Activated CD4-positive, alpha-beta T cell treated with anti-CD3 and anti-CD28 coated beads, Interleukin-2, amount 10 ng/mL, durations not matched to agents 7 days and 5 days (primary cell): ENCODE measurements at regions not wholly inside any gene's neighbourhood (a gene's known extent, or its start where the extent isn't known, plus 50 kb on each side); places are given as distances from the start of the nearest gene placed in this dataset.

Experiments
- CTCF ChIA-PET: fragments of 350-600 bp; sonication (Branson Sonifier 250); formaldehyde crosslinking; loops from one replicate; lab custom pipeline; 2021; ENCODE audit warnings: antibody characterized with exemption; lab: Charles Lee
- POLR2A ChIA-PET: fragments of 350-600 bp; sonication (Branson Sonifier 250); formaldehyde crosslinking; loops from one replicate; lab custom pipeline; 2021; ENCODE audit warnings: antibody characterized with exemption; lab: Charles Lee
- DNase-seq: peaks from one replicate; pipeline ENCODE4 v3.0.0-alpha.2; 2020
- H3K27ac Mint-ChIP-seq: one replicate; pipeline ENCODE4 v1.8.0; 2021; ENCODE audit warnings: mild to moderate bottlenecking, moderate library complexity, mixed read lengths
- H3K27me3 Mint-ChIP-seq: one replicate; pipeline ENCODE4 v1.8.0; 2021; ENCODE audit warnings: mixed read lengths
- H3K36me3 Mint-ChIP-seq: one replicate; pipeline ENCODE4 v1.8.0; 2021; ENCODE audit warnings: low read depth, mixed read lengths
- H3K4me1 Mint-ChIP-seq: one replicate; pipeline ENCODE4 v1.8.0; 2021; ENCODE audit warnings: mixed read lengths
- H3K4me3 Mint-ChIP-seq: one replicate; pipeline ENCODE4 v1.8.0; 2021; ENCODE audit warnings: mild to moderate bottlenecking, moderate library complexity, mixed read lengths
- H3K9me3 Mint-ChIP-seq: one replicate; pipeline ENCODE4 v1.8.0; 2021; ENCODE audit warnings: mixed read lengths

- Mint-ChIP-seq H3K4me3 (no peak overlapping the region), H3K36me3 (no peaks in the 10 kb centered on the region), H3K27ac (no peak overlapping the region), H3K27me3 (peaks cover 4% of the 10 kb centered on the region), H3K9me3 (no peaks in the 10 kb centered on the region), H3K4me1 (peaks cover 6% of the 10 kb centered on the region)
- ChIA-PET POLR2A (no interaction called here), CTCF (interaction anchor here (0.6 to 1.6 kb wide), 4 partner anchors 10 to 103 kb away, joined by 3 to 5 read pairs (median 4); no protein-coding TSS in a partner anchor)
- no peak for DNase-seq
Measured at GRCh38 chrX:39896951-39897740, 200.6 kb downstream of the BCOR start.

GRCh38 chrX:39897741-39898097, 200.0 kb downstream of the BCOR start:
- Mint-ChIP-seq H3K4me1 (peaks cover 5% of the 10 kb centered on the region), H3K36me3 (no peaks in the 10 kb centered on the region), H3K9me3 (no peaks in the 10 kb centered on the region), H3K27me3 (peaks cover 4% of the 10 kb centered on the region), H3K4me3 (no peak overlapping the region), H3K27ac (no peak overlapping the region)
- ChIA-PET POLR2A (no interaction called here), CTCF (interaction anchor here (1.0 to 1.6 kb wide), 2 partner anchors 11 to 83 kb away, joined by 4 to 5 read pairs; no protein-coding TSS in a partner anchor)
- no peak for DNase-seq

DNA sequence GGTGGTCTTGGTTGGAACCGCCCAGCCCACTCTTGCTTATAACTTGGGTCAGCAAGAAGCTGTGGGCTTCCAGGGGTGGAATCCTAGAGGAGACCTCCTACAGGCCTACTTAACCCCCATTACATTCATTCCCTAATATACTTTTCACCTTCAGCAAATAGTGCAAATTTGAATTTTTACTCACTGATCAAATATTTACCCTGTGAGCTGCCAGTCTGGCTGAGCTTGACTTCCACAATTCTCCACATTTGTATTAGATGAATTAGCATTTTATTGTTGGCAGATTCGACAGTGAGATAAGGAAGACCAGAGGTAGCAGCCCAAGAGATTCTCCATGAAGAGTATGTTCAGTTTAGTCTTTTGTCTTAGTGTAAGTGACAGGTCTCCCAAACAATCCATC, 199.6 kb downstream of the BCOR start:
- no peak overlapping the region for H3K27ac Mint-ChIP-seq
- H3K36me3 Mint-ChIP-seq: no peaks in the 10 kb centered on the region
- H3K27me3 Mint-ChIP-seq: peaks cover 4% of the 10 kb centered on the region

DNA sequence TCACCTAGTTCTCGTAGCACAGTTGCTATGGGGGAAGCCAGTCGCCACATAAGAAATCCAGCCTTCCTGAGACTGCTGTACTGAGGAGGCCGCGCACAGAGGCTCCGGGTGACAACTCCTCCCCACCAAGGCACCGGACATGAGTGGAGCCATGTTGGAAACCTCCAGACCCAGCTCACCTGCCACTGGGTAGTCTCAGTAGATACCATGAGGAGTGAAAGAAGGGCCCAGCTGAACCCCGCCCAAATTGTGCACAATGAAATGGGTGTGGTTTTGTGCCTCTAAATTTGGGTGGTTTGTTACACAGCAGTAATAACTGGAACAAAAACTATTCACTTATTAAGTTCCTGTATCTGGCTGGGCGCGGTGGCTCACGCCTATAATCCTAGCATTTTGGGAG, 198.7 kb downstream of the BCOR start:
- ChIA-PET CTCF (no interaction called here), POLR2A (no interaction called here)
- no peak overlapping the region for H3K27ac Mint-ChIP-seq
- H3K36me3 Mint-ChIP-seq: no peaks in the 10 kb centered on the region
- H3K4me1 Mint-ChIP-seq: peaks cover 8% of the 10 kb centered on the region
- H3K9me3 Mint-ChIP-seq: no peaks in the 10 kb centered on the region
- no peak for DNase-seq
- H3K4me3 Mint-ChIP-seq: no peak overlapping the region
- peaks cover 4% of the 10 kb centered on the region for H3K27me3 Mint-ChIP-seq

More for the DNA sequence above, 199.6 kb downstream of the BCOR start:
- Mint-ChIP-seq H3K4me1 (peaks cover 8% of the 10 kb centered on the region), H3K4me3 (no peak overlapping the region), H3K9me3 (no peaks in the 10 kb centered on the region)
- ChIA-PET CTCF (interaction anchor here (1.6 kb wide), 1 partner anchor 84 kb away, joined by 5 read pairs; no protein-coding TSS in a partner anchor), POLR2A (no interaction called here)
- DNase-seq: no peak

- H3K4me1 Mint-ChIP-seq: peaks cover 8% of the 10 kb centered on the region
- ChIA-PET CTCF (interaction anchor here (1.1 kb wide), 1 partner anchor 89 kb away, joined by 3 read pairs; no protein-coding TSS in a partner anchor), POLR2A (no interaction called here)
- no peak for DNase-seq
- H3K27me3 Mint-ChIP-seq: peaks cover 4% of the 10 kb centered on the region
- H3K9me3 Mint-ChIP-seq: no peaks in the 10 kb centered on the region
- no peak overlapping the region for H3K27ac Mint-ChIP-seq
- no peak overlapping the region for H3K4me3 Mint-ChIP-seq
- H3K36me3 Mint-ChIP-seq: no peaks in the 10 kb centered on the region
Measured at GRCh38 chrX:39899856-39900776, 197.6 kb downstream of the BCOR start.

DNA sequence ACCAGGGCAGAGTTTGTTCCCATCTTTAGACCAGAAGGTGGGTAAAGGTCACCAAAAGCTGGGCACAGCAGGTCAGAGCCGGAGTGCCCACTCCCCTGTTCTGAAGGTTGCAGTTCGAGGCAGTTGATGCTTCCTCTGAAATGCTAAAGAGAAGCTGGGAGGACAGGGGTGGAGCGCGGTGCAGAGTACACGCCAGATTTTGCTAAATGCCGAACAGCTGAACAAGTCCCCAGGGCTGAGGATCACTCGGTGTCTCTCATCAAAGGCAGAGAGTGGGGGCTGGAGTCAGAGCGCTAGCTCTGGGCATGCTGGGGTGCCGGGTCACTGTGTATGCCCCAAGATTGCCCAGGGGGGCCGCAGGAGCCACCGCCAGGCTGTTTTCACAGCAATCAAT, 197.0 kb downstream of the BCOR start:
- no peak overlapping the region for H3K27ac Mint-ChIP-seq
- CTCF ChIA-PET: interaction anchor here (1.1 kb wide), 1 partner anchor 89 kb away, joined by 3 read pairs; no protein-coding TSS in a partner anchor
- H3K9me3 Mint-ChIP-seq: no peaks in the 10 kb centered on the region

GRCh38 chrX:39903343-39903742, 194.4 kb downstream of the BCOR start:
- POLR2A ChIA-PET: interaction anchor here (0.6 kb wide), 1 partner anchor 67 kb away, joined by 3 read pairs; no protein-coding TSS in a partner anchor
- Mint-ChIP-seq H3K4me3 (no peak overlapping the region), H3K27me3 (peaks cover 4% of the 10 kb centered on the region), H3K4me1 (peaks cover 8% of the 10 kb centered on the region), H3K9me3 (no peaks in the 10 kb centered on the region), H3K27ac (no peak overlapping the region), H3K36me3 (no peaks in the 10 kb centered on the region)
- DNase-seq: no peak
- CTCF ChIA-PET: interaction anchor here (0.8 to 1.1 kb wide), 3 partner anchors 13 to 279 kb away, joined by 3 read pairs; no protein-coding TSS in a partner anchor

More for the DNA sequence above, 197.0 kb downstream of the BCOR start:
- Mint-ChIP-seq H3K4me1 (peaks cover 8% of the 10 kb centered on the region), H3K27me3 (peaks cover 4% of the 10 kb centered on the region), H3K36me3 (no peaks in the 10 kb centered on the region), H3K4me3 (no peak overlapping the region)
- no peak for DNase-seq
- POLR2A ChIA-PET: no interaction called here

DNA sequence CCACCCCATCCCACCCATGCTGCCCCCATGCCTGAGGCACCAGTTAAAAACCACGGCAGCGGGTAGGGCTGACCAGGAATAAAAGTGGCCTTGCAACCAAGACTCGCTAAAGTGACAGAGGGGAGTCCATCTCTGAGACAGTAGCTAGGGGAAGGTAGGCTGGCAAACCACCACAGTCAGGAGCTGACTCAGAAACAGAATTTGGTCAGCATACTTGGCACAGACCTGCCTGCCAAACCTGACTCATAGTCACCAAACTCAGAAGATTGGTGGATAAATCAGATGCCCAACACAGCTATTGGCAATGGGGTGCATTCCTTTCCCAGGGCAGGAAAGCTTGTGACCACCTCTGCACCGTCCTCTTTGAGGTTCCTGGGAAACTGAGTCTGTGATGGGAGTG, 193.8 kb downstream of the BCOR start:
- Mint-ChIP-seq H3K27ac (no peak overlapping the region), H3K4me1 (peaks cover 8% of the 10 kb centered on the region), H3K4me3 (no peak overlapping the region), H3K36me3 (no peaks in the 10 kb centered on the region), H3K9me3 (no peaks in the 10 kb centered on the region), H3K27me3 (peaks cover 4% of the 10 kb centered on the region)
- ChIA-PET CTCF (interaction anchor here (0.8 to 1.1 kb wide), 2 partner anchors 14 to 55 kb away, joined by 3 read pairs; no protein-coding TSS in a partner anchor), POLR2A (no interaction called here)
- no peak for DNase-seq

GRCh38 chrX:39904816-39905537, 192.8 kb downstream of the BCOR start:
- Mint-ChIP-seq H3K4me1 (peaks cover 8% of the 10 kb centered on the region), H3K9me3 (no peaks in the 10 kb centered on the region), H3K36me3 (no peaks in the 10 kb centered on the region), H3K27me3 (peaks cover 4% of the 10 kb centered on the region), H3K27ac (no peak overlapping the region), H3K4me3 (no peak overlapping the region)
- ChIA-PET POLR2A (no interaction called here), CTCF (interaction anchor here (1.1 kb wide), 1 partner anchor 21 kb away, joined by 4 read pairs; no protein-coding TSS in a partner anchor)
- no peak for DNase-seq

GRCh38 chrX:39905538-39905891, 192.2 kb downstream of the BCOR start:
- ChIA-PET CTCF (interaction anchor here (1.1 kb wide), 1 partner anchor 20 kb away, joined by 4 read pairs; no protein-coding TSS in a partner anchor), POLR2A (no interaction called here)
- no peak overlapping the region for H3K27ac Mint-ChIP-seq
- no peak overlapping the region for H3K4me3 Mint-ChIP-seq
- no peak for DNase-seq
- peaks cover 8% of the 10 kb centered on the region for H3K4me1 Mint-ChIP-seq
- no peaks in the 10 kb centered on the region for H3K9me3 Mint-ChIP-seq
- H3K36me3 Mint-ChIP-seq: no peaks in the 10 kb centered on the region
- peaks cover 4% of the 10 kb centered on the region for H3K27me3 Mint-ChIP-seq

GRCh38 chrX:39905946-39906345, 191.8 kb downstream of the BCOR start:
- H3K27me3 Mint-ChIP-seq: peaks cover 4% of the 10 kb centered on the region
- peaks cover 8% of the 10 kb centered on the region for H3K4me1 Mint-ChIP-seq
- H3K27ac Mint-ChIP-seq: no peak overlapping the region
- H3K9me3 Mint-ChIP-seq: no peaks in the 10 kb centered on the region
- H3K36me3 Mint-ChIP-seq: no peaks in the 10 kb centered on the region
- no peak for DNase-seq
- ChIA-PET POLR2A (no interaction called here), CTCF (no interaction called here)
- H3K4me3 Mint-ChIP-seq: no peak overlapping the region

DNA sequence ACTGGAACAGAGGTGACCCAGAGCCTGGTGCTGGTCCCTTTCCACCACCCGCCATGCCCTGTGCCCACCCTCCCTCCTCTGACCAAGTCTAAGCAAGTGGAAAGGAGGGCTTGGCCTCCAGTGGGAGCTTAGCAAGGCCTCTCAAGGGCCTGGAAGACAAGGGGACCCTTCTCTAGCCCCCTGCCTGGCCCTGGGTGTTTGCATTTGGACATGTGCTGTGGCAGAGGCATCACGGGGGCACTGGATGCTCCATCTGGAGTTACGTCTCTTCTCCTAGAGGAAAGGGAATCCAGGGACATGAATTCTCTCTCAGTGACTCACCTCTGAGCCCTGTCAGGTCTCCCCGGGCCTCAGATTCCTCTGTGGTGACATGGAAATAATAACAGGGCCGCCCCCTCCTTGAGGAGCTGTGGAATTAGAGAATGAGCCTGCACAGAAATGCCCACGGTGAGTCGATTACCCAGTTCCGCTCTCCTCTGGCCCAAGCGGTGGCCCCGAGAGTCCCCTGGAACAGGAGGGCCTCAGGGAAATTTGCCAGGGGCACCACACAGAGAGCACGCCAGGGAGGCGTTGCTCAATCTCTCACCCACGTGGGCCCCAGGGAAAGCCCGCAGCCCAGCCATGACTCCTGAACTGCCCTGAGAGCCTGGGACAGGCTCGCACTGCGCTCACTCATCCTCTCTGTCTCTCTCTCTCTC, 189.6 kb downstream of the BCOR start:
- no peak overlapping the region for H3K27ac Mint-ChIP-seq
- CTCF ChIA-PET: no interaction called here
- peaks cover 3% of the 10 kb centered on the region for H3K4me1 Mint-ChIP-seq
- no peaks in the 10 kb centered on the region for H3K27me3 Mint-ChIP-seq
- H3K4me3 Mint-ChIP-seq: no peak overlapping the region
- DNase-seq: no peak
- no peaks in the 10 kb centered on the region for H3K36me3 Mint-ChIP-seq
- POLR2A ChIA-PET: no interaction called here
- H3K9me3 Mint-ChIP-seq: no peaks in the 10 kb centered on the region
